ENCODE measurements at regions not wholly inside any gene's neighbourhood (a gene's known extent, or its start where the extent isn't known, plus 50 kb on each side); places are given as distances from the start of the nearest gene placed in this dataset.

GRCh38 chr6:148086386-148086785, 256.3 kb upstream of the SASH1 start:
- Histone ChIP-seq H3K4me1 (ENCODE audit: control insufficient read depth, insufficient read depth, low read length) (0 out of 2 replicates have a peak, but pooled peaks cover 3% of the 10 kb centered on the region), H3K27me3 (ENCODE audit: control insufficient read depth, insufficient read depth, low read length) (no peaks in the 10 kb centered on the region), H3K4me3 (ENCODE audit: low read depth, low read length) (no peak overlapping the region), H3K27ac (ENCODE audit: low read depth, low read length) (no peak overlapping the region), H3K9me3 (ENCODE audit: control insufficient read depth, insufficient read depth, low read length) (0 out of 2 replicates have a peak, but pooled peaks cover under 1% of the 10 kb centered on the region), H3K9ac (ENCODE audit: low read depth, low read length) (no peak overlapping the region), H3K36me3 (ENCODE audit: control insufficient read depth, insufficient read depth, low read length) (no peaks in the 10 kb centered on the region)

GRCh38 chr6:148086843-148087242, 255.8 kb upstream of the SASH1 start:
- H3K27me3 ChIP-seq (ENCODE audit: control insufficient read depth, insufficient read depth, low read length) = no peaks in the 10 kb centered on the region
- no peak overlapping the region for H3K9ac ChIP-seq (ENCODE audit: low read depth, low read length)
- 0 out of 2 replicates have a peak, but pooled peaks cover 2% of the 10 kb centered on the region for H3K4me1 ChIP-seq (ENCODE audit: control insufficient read depth, insufficient read depth, low read length)
- no peaks in the 10 kb centered on the region for H3K36me3 ChIP-seq (ENCODE audit: control insufficient read depth, insufficient read depth, low read length)
- H3K4me3 ChIP-seq (ENCODE audit: low read depth, low read length) = no peak overlapping the region
- 0 out of 2 replicates have a peak, but pooled peaks cover 3% of the 10 kb centered on the region for H3K9me3 ChIP-seq (ENCODE audit: control insufficient read depth, insufficient read depth, low read length)
- H3K27ac ChIP-seq (ENCODE audit: low read depth, low read length) = no peak overlapping the region

- Histone ChIP-seq H3K27me3 (ENCODE audit: control insufficient read depth, insufficient read depth, low read length) (no peaks in the 10 kb centered on the region), H3K9ac (ENCODE audit: low read depth, low read length) (no peak overlapping the region), H3K36me3 (ENCODE audit: control insufficient read depth, insufficient read depth, low read length) (no peaks in the 10 kb centered on the region), H3K4me3 (ENCODE audit: low read depth, low read length) (no peak overlapping the region), H3K4me1 (ENCODE audit: control insufficient read depth, insufficient read depth, low read length) (no peaks in the 10 kb centered on the region), H3K9me3 (ENCODE audit: control insufficient read depth, insufficient read depth, low read length) (0 out of 2 replicates have a peak, but pooled peaks cover 3% of the 10 kb centered on the region), H3K27ac (ENCODE audit: low read depth, low read length) (no peak overlapping the region)
Observed at GRCh38 chr6:148087659-148088058, 255.0 kb upstream of the SASH1 start.

GRCh38 chr6:148090326-148090725, 252.3 kb upstream of the SASH1 start:
- Histone ChIP-seq H3K4me1 (ENCODE audit: control insufficient read depth, insufficient read depth, low read length) (no peaks in the 10 kb centered on the region), H3K9ac (ENCODE audit: low read depth, low read length) (no peak overlapping the region), H3K9me3 (ENCODE audit: control insufficient read depth, insufficient read depth, low read length) (0 out of 2 replicates have a peak, but pooled peaks cover 3% of the 10 kb centered on the region), H3K27ac (ENCODE audit: low read depth, low read length) (no peak overlapping the region), H3K36me3 (ENCODE audit: control insufficient read depth, insufficient read depth, low read length) (no peaks in the 10 kb centered on the region), H3K27me3 (ENCODE audit: control insufficient read depth, insufficient read depth, low read length) (no peaks in the 10 kb centered on the region), H3K4me3 (ENCODE audit: low read depth, low read length) (no peak overlapping the region)

GRCh38 chr6:148091394-148091793, 251.2 kb upstream of the SASH1 start:
- no peaks in the 10 kb centered on the region for H3K36me3 ChIP-seq (ENCODE audit: control insufficient read depth, insufficient read depth, low read length)
- 0 out of 2 replicates have a peak, but pooled peaks cover 3% of the 10 kb centered on the region for H3K9me3 ChIP-seq (ENCODE audit: control insufficient read depth, insufficient read depth, low read length)
- no peak overlapping the region for H3K27ac ChIP-seq (ENCODE audit: low read depth, low read length)
- H3K27me3 ChIP-seq (ENCODE audit: control insufficient read depth, insufficient read depth, low read length) = no peaks in the 10 kb centered on the region
- H3K9ac ChIP-seq (ENCODE audit: low read depth, low read length) = no peak overlapping the region
- no peak overlapping the region for H3K4me3 ChIP-seq (ENCODE audit: low read depth, low read length)
- no peaks in the 10 kb centered on the region for H3K4me1 ChIP-seq (ENCODE audit: control insufficient read depth, insufficient read depth, low read length)

- H3K36me3 ChIP-seq (ENCODE audit: control insufficient read depth, insufficient read depth, low read length) = no peaks in the 10 kb centered on the region
Observed at GRCh38 chr6:148103436-148103835, 239.2 kb upstream of the SASH1 start.

GRCh38 chr6:148104131-148104530, 238.5 kb upstream of the SASH1 start:
- Histone ChIP-seq H3K4me1 (ENCODE audit: control insufficient read depth, insufficient read depth, low read length) (no peaks in the 10 kb centered on the region), H3K4me3 (ENCODE audit: low read depth, low read length) (no peak overlapping the region), H3K36me3 (ENCODE audit: control insufficient read depth, insufficient read depth, low read length) (no peaks in the 10 kb centered on the region)

More at GRCh38 chr6:148103436-148103835, 239.2 kb upstream of the SASH1 start:
- Histone ChIP-seq H3K4me1 (ENCODE audit: control insufficient read depth, insufficient read depth, low read length) (no peaks in the 10 kb centered on the region), H3K9ac (ENCODE audit: low read depth, low read length) (no peak overlapping the region), H3K27ac (ENCODE audit: low read depth, low read length) (no peak overlapping the region), H3K27me3 (ENCODE audit: control insufficient read depth, insufficient read depth, low read length) (no peaks in the 10 kb centered on the region), H3K9me3 (ENCODE audit: control insufficient read depth, insufficient read depth, low read length) (no peaks in the 10 kb centered on the region), H3K4me3 (ENCODE audit: low read depth, low read length) (no peak overlapping the region)

GRCh38 chr6:148105695-148106094, 236.9 kb upstream of the SASH1 start:
- no peak overlapping the region for H3K9ac ChIP-seq (ENCODE audit: low read depth, low read length)
- no peaks in the 10 kb centered on the region for H3K9me3 ChIP-seq (ENCODE audit: control insufficient read depth, insufficient read depth, low read length)
- no peaks in the 10 kb centered on the region for H3K36me3 ChIP-seq (ENCODE audit: control insufficient read depth, insufficient read depth, low read length)
- no peaks in the 10 kb centered on the region for H3K27me3 ChIP-seq (ENCODE audit: control insufficient read depth, insufficient read depth, low read length)
- no peak overlapping the region for H3K4me3 ChIP-seq (ENCODE audit: low read depth, low read length)
- H3K4me1 ChIP-seq (ENCODE audit: control insufficient read depth, insufficient read depth, low read length) = no peaks in the 10 kb centered on the region
- H3K27ac ChIP-seq (ENCODE audit: low read depth, low read length) = no peak overlapping the region

More at GRCh38 chr6:148104131-148104530, 238.5 kb upstream of the SASH1 start:
- no peaks in the 10 kb centered on the region for H3K27me3 ChIP-seq (ENCODE audit: control insufficient read depth, insufficient read depth, low read length)
- H3K9ac ChIP-seq (ENCODE audit: low read depth, low read length) = no peak overlapping the region
- no peaks in the 10 kb centered on the region for H3K9me3 ChIP-seq (ENCODE audit: control insufficient read depth, insufficient read depth, low read length)
- no peak overlapping the region for H3K27ac ChIP-seq (ENCODE audit: low read depth, low read length)

- H3K27me3 ChIP-seq (ENCODE audit: control insufficient read depth, insufficient read depth, low read length) = no peaks in the 10 kb centered on the region
- no peaks in the 10 kb centered on the region for H3K36me3 ChIP-seq (ENCODE audit: control insufficient read depth, insufficient read depth, low read length)
- H3K27ac ChIP-seq (ENCODE audit: low read depth, low read length) = no peak overlapping the region
- no peaks in the 10 kb centered on the region for H3K4me1 ChIP-seq (ENCODE audit: control insufficient read depth, insufficient read depth, low read length)
- no peaks in the 10 kb centered on the region for H3K9me3 ChIP-seq (ENCODE audit: control insufficient read depth, insufficient read depth, low read length)
- no peak overlapping the region for H3K9ac ChIP-seq (ENCODE audit: low read depth, low read length)
- no peak overlapping the region for H3K4me3 ChIP-seq (ENCODE audit: low read depth, low read length)
Observed at GRCh38 chr6:148107911-148108310, 234.7 kb upstream of the SASH1 start.

- no peak overlapping the region for H3K4me3 ChIP-seq (ENCODE audit: low read depth, low read length)
- H3K9me3 ChIP-seq (ENCODE audit: control insufficient read depth, insufficient read depth, low read length) = no peaks in the 10 kb centered on the region
- no peak overlapping the region for H3K9ac ChIP-seq (ENCODE audit: low read depth, low read length)
- no peaks in the 10 kb centered on the region for H3K36me3 ChIP-seq (ENCODE audit: control insufficient read depth, insufficient read depth, low read length)
- H3K27ac ChIP-seq (ENCODE audit: low read depth, low read length) = no peak overlapping the region
- no peaks in the 10 kb centered on the region for H3K27me3 ChIP-seq (ENCODE audit: control insufficient read depth, insufficient read depth, low read length)
- no peaks in the 10 kb centered on the region for H3K4me1 ChIP-seq (ENCODE audit: control insufficient read depth, insufficient read depth, low read length)
Observed at GRCh38 chr6:148109732-148110131, 232.9 kb upstream of the SASH1 start.

- peaks cover 2% of the 10 kb centered on the region; the same call in 1 of the 2 replicates for H3K4me1 ChIP-seq (ENCODE audit: control insufficient read depth, insufficient read depth, low read length)
Observed at GRCh38 chr6:148110925-148111324, 231.7 kb upstream of the SASH1 start.

More at GRCh38 chr6:148110925-148111324, 231.7 kb upstream of the SASH1 start:
- Histone ChIP-seq H3K9ac (ENCODE audit: low read depth, low read length) (no peak overlapping the region), H3K36me3 (ENCODE audit: control insufficient read depth, insufficient read depth, low read length) (no peaks in the 10 kb centered on the region), H3K27me3 (ENCODE audit: control insufficient read depth, insufficient read depth, low read length) (no peaks in the 10 kb centered on the region), H3K4me3 (ENCODE audit: low read depth, low read length) (no peak overlapping the region), H3K27ac (ENCODE audit: low read depth, low read length) (no peak overlapping the region), H3K9me3 (ENCODE audit: control insufficient read depth, insufficient read depth, low read length) (no peaks in the 10 kb centered on the region)
